A673 (cell line): ENCODE measurements at regions not wholly inside any gene's neighbourhood (a gene's known extent, or its start where the extent isn't known, plus 50 kb on each side); places are given as distances from the start of the nearest gene placed in this dataset.

Experiments used
- BruUV-seq: library from RNA; stranded (reverse); fragments of 400-500 nt; replicated peaks from 2 replicates; lab custom pipeline; 2021; lab: Mats Ljungman, UMichigan
- CTCF ChIA-PET: fragments of 300-600 bp; sonication (Branson Sonifier 250); formaldehyde crosslinking; loops from one replicate; lab custom pipeline; 2022; ENCODE audit warnings: antibody characterized with exemption; lab: Charles Lee
- POLR2A ChIA-PET: fragments of 300-600 bp; sonication (Branson Sonifier 250); formaldehyde crosslinking; loops from one replicate; lab custom pipeline; 2022; ENCODE audit warnings: antibody characterized with exemption; ENCODE audit not compliant: low non-redundant PET; lab: Charles Lee
- DNase-seq: peaks from one replicate; pipeline ENCODE4 v3.0.0-alpha.2; 2015; ENCODE audit warnings: low spot score
- H3K27ac ChIP-seq: fragments of 200-600 bp; sonication (generic); 2 replicates; pipeline ENCODE4 v1.5.1; 2016; ENCODE audit warnings: mixed run types, low read depth, mild to moderate bottlenecking, mixed read lengths, antibody characterized with exemption, low read length; ENCODE audit not compliant: poor library complexity, severe bottlenecking
- H3K27me3 ChIP-seq: fragments of 200-600 bp; sonication (generic); replicated peaks from 2 replicates; pipeline ENCODE4 v1.6.1; 2017; ENCODE audit warnings: mixed run types, low read depth, mild to moderate bottlenecking, mixed read lengths, antibody characterized with exemption, low read length; ENCODE audit not compliant: insufficient read depth, poor library complexity
- H3K36me3 ChIP-seq: fragments of 200-600 bp; sonication (generic); 2 replicates; pipeline ENCODE4 v1.6.1; 2016; ENCODE audit warnings: mixed run types, mild to moderate bottlenecking, mixed read lengths, antibody characterized with exemption, low read length; ENCODE audit not compliant: insufficient read depth, poor library complexity, severe bottlenecking
- H3K4me1 ChIP-seq: fragments of 200-600 bp; sonication (generic); 2 replicates; pipeline ENCODE4 v1.6.1; 2017; ENCODE audit warnings: mixed run types, mild to moderate bottlenecking, mixed read lengths, antibody characterized with exemption, low read length; ENCODE audit not compliant: insufficient read depth, poor library complexity, severe bottlenecking
- H3K4me3 ChIP-seq: fragments of 200-600 bp; sonication (generic); 2 replicates; pipeline ENCODE4 v1.5.1; 2016; ENCODE audit warnings: low read depth, mixed run types, mild to moderate bottlenecking, mixed read lengths, low read length; ENCODE audit not compliant: poor library complexity, severe bottlenecking
- H3K9me3 ChIP-seq: fragments of 200-600 bp; sonication (generic); 2 replicates; pipeline ENCODE4 v1.6.1; 2016; ENCODE audit warnings: mixed run types, low read depth, mild to moderate bottlenecking, mixed read lengths, antibody characterized with exemption, low read length; ENCODE audit not compliant: poor library complexity, severe bottlenecking
- EZH2 ChIP-seq: fragments of 200-600 bp; sonication (generic); IDR thresholded peaks from 2 replicates; pipeline ENCODE4 v1.6.1; 2017; ENCODE audit warnings: borderline replicate concordance, low read depth, mild to moderate bottlenecking, mixed read lengths, antibody characterized with exemption, low read length; ENCODE audit not compliant: poor library complexity, severe bottlenecking
- intact Hi-C: fragments of 100-400 bp; cut with micrococcal nuclease; formaldehyde crosslinking; loops from one replicate; pipeline ENCODE4 v1.10.0; 2022; ENCODE audit not compliant: unreplicated experiment
- TF ChIP-seq, protein P1 (sequence below): fragments of 300-800, 200-600 bp; sonication (generic); conservative IDR thresholded peaks from 2 replicates; pipeline ENCODE4 v1.5.1; 2017; ENCODE audit warnings: low read depth, mild to moderate bottlenecking, antibody characterized with exemption, low read length, moderate library complexity, mixed read lengths

GRCh38 chr3:113105966-113106660 lies 105.2 kb upstream of the BOC start:
- no peak overlapping the region for H3K4me3 ChIP-seq
- ChIA-PET CTCF (no interaction called here), POLR2A (no interaction called here)
- H3K9me3 ChIP-seq = no peaks in the 10 kb centered on the region
- no peak for DNase-seq
- intact Hi-C loops = no loop called here
- no peak overlapping the region for H3K27ac ChIP-seq
- no peaks in the 10 kb centered on the region for H3K36me3 ChIP-seq
- peaks cover 5% of the 10 kb centered on the region for H3K4me1 ChIP-seq
- BruUV-seq = no TSS peak
- no peak for TF ChIP-seq EZH2
- TF ChIP-seq, protein P1, sequence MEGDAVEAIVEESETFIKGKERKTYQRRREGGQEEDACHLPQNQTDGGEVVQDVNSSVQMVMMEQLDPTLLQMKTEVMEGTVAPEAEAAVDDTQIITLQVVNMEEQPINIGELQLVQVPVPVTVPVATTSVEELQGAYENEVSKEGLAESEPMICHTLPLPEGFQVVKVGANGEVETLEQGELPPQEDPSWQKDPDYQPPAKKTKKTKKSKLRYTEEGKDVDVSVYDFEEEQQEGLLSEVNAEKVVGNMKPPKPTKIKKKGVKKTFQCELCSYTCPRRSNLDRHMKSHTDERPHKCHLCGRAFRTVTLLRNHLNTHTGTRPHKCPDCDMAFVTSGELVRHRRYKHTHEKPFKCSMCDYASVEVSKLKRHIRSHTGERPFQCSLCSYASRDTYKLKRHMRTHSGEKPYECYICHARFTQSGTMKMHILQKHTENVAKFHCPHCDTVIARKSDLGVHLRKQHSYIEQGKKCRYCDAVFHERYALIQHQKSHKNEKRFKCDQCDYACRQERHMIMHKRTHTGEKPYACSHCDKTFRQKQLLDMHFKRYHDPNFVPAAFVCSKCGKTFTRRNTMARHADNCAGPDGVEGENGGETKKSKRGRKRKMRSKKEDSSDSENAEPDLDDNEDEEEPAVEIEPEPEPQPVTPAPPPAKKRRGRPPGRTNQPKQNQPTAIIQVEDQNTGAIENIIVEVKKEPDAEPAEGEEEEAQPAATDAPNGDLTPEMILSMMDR = no peak
- H3K27me3 ChIP-seq = no peaks in the 10 kb centered on the region

- no peak for TF ChIP-seq EZH2
- TF ChIP-seq, protein P1 = no peak
- Histone ChIP-seq H3K4me3 (no peak overlapping the region), H3K27me3 (no peaks in the 10 kb centered on the region), H3K36me3 (no peaks in the 10 kb centered on the region), H3K4me1 (no peaks in the 10 kb centered on the region), H3K27ac (no peak overlapping the region), H3K9me3 (no peaks in the 10 kb centered on the region)
- ChIA-PET POLR2A (no interaction called here), CTCF (no interaction called here)
- BruUV-seq = no TSS peak
- peak; percentile 17 for DNase-seq
- intact Hi-C loops = no loop called here
Observed at GRCh38 chr3:113110267-113110666, 101.1 kb upstream of the BOC start.

DNA sequence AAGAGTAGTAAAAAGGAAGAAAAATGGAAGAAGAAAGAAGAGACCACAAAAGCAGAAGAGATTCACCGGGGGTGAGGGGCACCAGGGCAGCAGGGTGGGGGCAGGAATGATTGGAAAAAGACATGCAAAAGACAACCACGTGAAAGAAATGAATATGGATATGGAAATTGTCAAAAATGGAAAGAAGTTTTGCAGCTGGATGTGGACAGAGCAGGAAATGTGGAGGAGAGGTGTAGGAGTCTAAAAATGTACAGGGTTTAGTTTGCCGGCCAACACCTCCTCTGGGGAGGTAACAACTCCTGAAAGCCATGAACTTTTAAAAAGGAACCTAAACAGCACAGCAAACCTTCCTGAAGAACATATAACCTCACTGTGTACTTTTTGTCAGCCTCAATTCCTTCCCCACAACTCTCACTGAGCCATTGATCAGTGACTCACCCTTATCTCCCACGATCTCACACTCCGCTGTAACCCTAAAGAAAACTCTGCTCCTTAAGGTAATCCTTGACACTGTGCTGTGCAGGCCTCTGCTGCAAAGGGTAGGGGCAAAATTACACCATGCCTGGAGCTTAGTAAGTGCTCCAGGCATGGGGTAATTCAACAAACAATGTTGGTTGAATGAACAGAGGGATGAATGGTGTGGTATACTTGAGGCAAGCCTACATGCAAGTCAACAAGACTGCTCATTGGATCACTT lies 100.2 kb upstream of the BOC start:
- Histone ChIP-seq H3K27ac (no peak overlapping the region), H3K36me3 (no peaks in the 10 kb centered on the region), H3K4me1 (no peaks in the 10 kb centered on the region), H3K27me3 (no peaks in the 10 kb centered on the region), H3K4me3 (no peak overlapping the region), H3K9me3 (no peaks in the 10 kb centered on the region)
- no TSS peak for BruUV-seq
- ChIA-PET POLR2A (interaction anchor here (0.7 kb wide), 1 partner anchor 522 kb away, joined by 14 read pairs; no protein-coding TSS in a partner anchor), CTCF (no interaction called here)
- TF ChIP-seq EZH2 = no peak
- TF ChIP-seq, protein P1 = no peak
- intact Hi-C loops = no loop called here
- no peak for DNase-seq
